ENCODE measurements at regions not wholly inside any gene's neighbourhood (a gene's known extent, or its start where the extent isn't known, plus 50 kb on each side); places are given as distances from the start of the nearest gene placed in this dataset.

GRCh38 chrY:11293392-11293791 is 1407.6 kb upstream of the USP9Y start:
- in situ Hi-C loops (cut with MboI; ENCODE audit: low sequenced_read_pairs, unreplicated experiment), result no loop called here
- TF ChIP-seq CTCF (IDR thresholded peaks at IDR 0.05; ENCODE audit: borderline replicate concordance, control extremely low read depth, extremely low read depth, insufficient read depth, missing control alignments), result no peak
- DNase-seq (ENCODE audit: low spot score), result no peak

GRCh38 chrY:11334151-11334550 is 1366.9 kb upstream of the USP9Y start:
- in situ Hi-C loops (cut with MboI; ENCODE audit: low sequenced_read_pairs, unreplicated experiment), result no loop called here
- peak; percentile 18 for DNase-seq (ENCODE audit: low spot score)
- no peak for TF ChIP-seq CTCF (IDR thresholded peaks at IDR 0.05; ENCODE audit: borderline replicate concordance, control extremely low read depth, extremely low read depth, insufficient read depth, missing control alignments)

All from GM13976 (cell line).